ENCODE measurements at regions not wholly inside any gene's neighbourhood (a gene's known extent, or its start where the extent isn't known, plus 50 kb on each side); places are given as distances from the start of the nearest gene placed in this dataset.

GRCh38 chr16:51670527-51670926, 519.5 kb upstream of the SALL1 start:
- TF ChIP-seq, protein P1, sequence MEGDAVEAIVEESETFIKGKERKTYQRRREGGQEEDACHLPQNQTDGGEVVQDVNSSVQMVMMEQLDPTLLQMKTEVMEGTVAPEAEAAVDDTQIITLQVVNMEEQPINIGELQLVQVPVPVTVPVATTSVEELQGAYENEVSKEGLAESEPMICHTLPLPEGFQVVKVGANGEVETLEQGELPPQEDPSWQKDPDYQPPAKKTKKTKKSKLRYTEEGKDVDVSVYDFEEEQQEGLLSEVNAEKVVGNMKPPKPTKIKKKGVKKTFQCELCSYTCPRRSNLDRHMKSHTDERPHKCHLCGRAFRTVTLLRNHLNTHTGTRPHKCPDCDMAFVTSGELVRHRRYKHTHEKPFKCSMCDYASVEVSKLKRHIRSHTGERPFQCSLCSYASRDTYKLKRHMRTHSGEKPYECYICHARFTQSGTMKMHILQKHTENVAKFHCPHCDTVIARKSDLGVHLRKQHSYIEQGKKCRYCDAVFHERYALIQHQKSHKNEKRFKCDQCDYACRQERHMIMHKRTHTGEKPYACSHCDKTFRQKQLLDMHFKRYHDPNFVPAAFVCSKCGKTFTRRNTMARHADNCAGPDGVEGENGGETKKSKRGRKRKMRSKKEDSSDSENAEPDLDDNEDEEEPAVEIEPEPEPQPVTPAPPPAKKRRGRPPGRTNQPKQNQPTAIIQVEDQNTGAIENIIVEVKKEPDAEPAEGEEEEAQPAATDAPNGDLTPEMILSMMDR (IDR thresholded peaks at IDR 0.05): no peak
- intact Hi-C loops (cut with DNase I): no loop called here
- Histone ChIP-seq H3K9me3 (no peaks in the 10 kb centered on the region), H3K4me3 (no peak overlapping the region), H3K36me3 (ENCODE audit: insufficient read depth in 1 of 2, low read depth in 1 of 2) (no peaks in the 10 kb centered on the region), H3K27ac (no peak overlapping the region), H3K27me3 (ENCODE audit: insufficient read depth in 3 of 3, low read length in 2 of 3) (no peaks in the 10 kb centered on the region), H3K4me1 (no peaks in the 10 kb centered on the region)
- WGBS, 3 donors: 88 to 89% (median 89%) methylated on average over 3 of the region's 3 CpGs
- ATAC-seq (no peak), DNase-seq (no peak)

GRCh38 chr16:51666821-51667220, 515.8 kb upstream of the SALL1 start:
- DNase-seq (no peak), ATAC-seq (no peak)
- intact Hi-C loops (cut with DNase I): no loop called here
- H3K9me3 ChIP-seq: no peaks in the 10 kb centered on the region
- H3K27me3 ChIP-seq (ENCODE audit: insufficient read depth in 3 of 3, low read length in 2 of 3): no peaks in the 10 kb centered on the region
- H3K4me3 ChIP-seq: no peak overlapping the region
- TF ChIP-seq, protein P1 (IDR thresholded peaks at IDR 0.05): no peak
- no peaks in the 10 kb centered on the region for H3K36me3 ChIP-seq (ENCODE audit: insufficient read depth in 1 of 2, low read depth in 1 of 2)
- H3K4me1 ChIP-seq: no peaks in the 10 kb centered on the region
- 49 to 53% (median 52%) methylated on average over 6 of the region's 6 CpGs for WGBS, 3 donors
- H3K27ac ChIP-seq: no peak overlapping the region

- WGBS, 3 donors: 59 to 67% (median 66%) methylated on average over 6 of the region's 6 CpGs
- Histone ChIP-seq H3K9me3 (no peaks in the 10 kb centered on the region), H3K4me3 (no peak overlapping the region), H3K27me3 (ENCODE audit: insufficient read depth in 3 of 3, low read length in 2 of 3) (no peaks in the 10 kb centered on the region), H3K4me1 (no peaks in the 10 kb centered on the region), H3K27ac (no peak overlapping the region), H3K36me3 (ENCODE audit: insufficient read depth in 1 of 2, low read depth in 1 of 2) (no peaks in the 10 kb centered on the region)
- ATAC-seq (no peak), DNase-seq (no peak)
- intact Hi-C loops (cut with DNase I): no loop called here
- TF ChIP-seq, protein P1 (IDR thresholded peaks at IDR 0.05): no peak
Observed at GRCh38 chr16:51666074-51666473, 515.0 kb upstream of the SALL1 start.

GRCh38 chr16:51665436-51665998, 514.4 kb upstream of the SALL1 start:
- Histone ChIP-seq H3K27me3 (ENCODE audit: insufficient read depth in 3 of 3, low read length in 2 of 3) (no peaks in the 10 kb centered on the region), H3K4me3 (no peak overlapping the region), H3K27ac (no peak overlapping the region), H3K4me1 (no peaks in the 10 kb centered on the region), H3K36me3 (ENCODE audit: insufficient read depth in 1 of 2, low read depth in 1 of 2) (no peaks in the 10 kb centered on the region), H3K9me3 (no peaks in the 10 kb centered on the region)
- TF ChIP-seq, protein P1 (IDR thresholded peaks at IDR 0.05): no peak
- DNase-seq (no peak), ATAC-seq (no peak)
- intact Hi-C loops (cut with DNase I): no loop called here
- 68 to 89% (median 86%) methylated on average over 7 of the region's 7 CpGs for WGBS, 3 donors

DNA sequence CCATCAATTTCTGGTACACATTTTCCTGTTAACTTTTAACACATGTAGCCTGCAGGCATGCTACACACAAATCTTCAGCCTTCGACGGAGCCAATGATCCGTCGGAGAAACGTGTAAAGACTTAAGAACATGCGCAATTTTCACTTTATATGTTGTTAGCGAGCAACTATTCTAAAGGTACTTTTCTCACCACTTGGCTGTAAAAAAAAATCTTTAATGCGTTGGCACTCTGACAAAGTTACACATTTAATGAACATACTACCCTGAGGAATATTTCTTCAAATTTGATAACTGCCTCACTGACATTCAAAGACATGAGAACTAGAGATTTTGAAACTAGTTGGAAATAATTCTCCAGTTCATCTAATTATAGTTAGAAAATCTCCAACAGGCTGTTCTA, 507.5 kb upstream of the SALL1 start:
- no peaks in the 10 kb centered on the region for H3K27me3 ChIP-seq (ENCODE audit: insufficient read depth in 3 of 3, low read length in 2 of 3)

More for the DNA sequence above, 507.5 kb upstream of the SALL1 start:
- H3K27ac ChIP-seq: no peak overlapping the region
- H3K4me1 ChIP-seq: no peaks in the 10 kb centered on the region
- intact Hi-C loops (cut with DNase I): no loop called here
- H3K4me3 ChIP-seq: no peak overlapping the region
- TF ChIP-seq, protein P1 (IDR thresholded peaks at IDR 0.05): no peak
- 86 to 89% (median 87%) methylated on average over 8 of the region's 8 CpGs for WGBS, 3 donors
- H3K9me3 ChIP-seq: no peaks in the 10 kb centered on the region
- ATAC-seq (no peak), DNase-seq (no peak)
- H3K36me3 ChIP-seq (ENCODE audit: insufficient read depth in 1 of 2, low read depth in 1 of 2): no peaks in the 10 kb centered on the region

Measured in psoas muscle (tissue), 7 donors.